Esophagus squamous epithelium (tissue), 5 donors: ENCODE measurements at regions not wholly inside any gene's neighbourhood (a gene's known extent, or its start where the extent isn't known, plus 50 kb on each side); places are given as distances from the start of the nearest gene placed in this dataset.

Experiments
- DNase-seq: peaks from one replicate; lab custom pipeline; 2025; lab: John Stamatoyannopoulos, UW
- H3K27ac ChIP-seq, 4 donors: fragments of 200-600 bp; sonication (generic); one replicate each; pipeline ENCODE4 v1.5.1; 2016 to 2019; ENCODE audit warnings: mild to moderate bottlenecking in 1 of 4
- H3K27me3 ChIP-seq, 4 donors: fragments of 200-600 bp; sonication (generic); 1 replicate in 3 of 4; 2 replicates in 1 of 4; pipeline versions ENCODE4 v1.5.1 to v1.6.0; 2017 to 2021; ENCODE audit warnings: antibody characterized with exemption in 1 of 4
- H3K36me3 ChIP-seq, 3 donors: fragments of 200-600 bp; sonication (generic); one replicate each; pipeline ENCODE4 v1.5.1; 2016 to 2019
- H3K4me1 ChIP-seq, 3 donors: fragments of 200-600 bp; sonication (generic); one replicate each; pipeline ENCODE4 v1.5.1; 2017 to 2019
- H3K4me3 ChIP-seq, 4 donors: fragments of 200-600 bp; sonication (generic); 1 replicate in 3 of 4; 2 replicates in 1 of 4; pipeline ENCODE4 v1.5.1; 2016 to 2019; ENCODE audit warnings: mild to moderate bottlenecking in 2 of 4, moderate library complexity in 1 of 4
- H3K9me3 ChIP-seq, 3 donors: fragments of 200-600 bp; sonication (generic); one replicate each; pipeline ENCODE4 v1.5.1; 2016 to 2019
- CTCF ChIP-seq, 6 experiments: fragments of 450-650 bp in 4 of 6; fragments of 200-600 bp in 2 of 6; sonication (generic) in 2 of 6; IDR thresholded peaks; one replicate each; pipeline ENCODE4 v1.5.1; 2016 to 2019; ENCODE audit warnings: antibody characterized with exemption in 6 of 6, mild to moderate bottlenecking in 4 of 6, moderate library complexity in 4 of 6
- POLR2A ChIP-seq, 4 donors: fragments of 450-650 bp; IDR thresholded peaks; one replicate each; pipeline ENCODE4 v1.6.1; 2017; ENCODE audit warnings: antibody characterized with exemption in 4 of 4, mild to moderate bottlenecking in 4 of 4, moderate library complexity in 3 of 4
- WGBS, 2 donors: methylation state at CpG; one replicate each; pipeline ENCODE4 v1.1.5; 2018; 5-methylcytosine and 5-hydroxymethylcytosine counted together
- intact Hi-C: fragments of 100-400 bp; cut with DNase I; formaldehyde crosslinking; loops from one replicate; pipeline ENCODE4 v1.15.0; 2022
- donor health status: DM: yes; HTN: yes; CAD: no.

- H3K36me3 ChIP-seq = no peaks in the 10 kb centered on the region
- 61 to 69% methylated on average over 9 of the region's 9 CpGs for WGBS, 2 donors
- H3K27me3 ChIP-seq = no peaks in the 10 kb centered on the region
- no peak for DNase-seq
- H3K4me1 ChIP-seq = peaks cover 0 to 22% (median 5%) of the 10 kb centered on the region in 3 donors
- TF ChIP-seq CTCF (IDR thresholded peaks at IDR 0.05) = no peak
- intact Hi-C loops = no loop called here
- peak overlapping the region in 3 of 4 donors; percentile 84 to 94 (median 86) for H3K27ac ChIP-seq
- H3K9me3 ChIP-seq = no peaks in the 10 kb centered on the region
- H3K4me3 ChIP-seq = peak overlapping the region; percentile 79 to 91 (median 86)
These were observed 186.8 kb downstream of the ZEB2 start for GRCh38 chr2:144333143-144333555.

GRCh38 chr2:144332356-144333142, 187.4 kb downstream of the ZEB2 start:
- Histone ChIP-seq H3K27me3 (no peaks in the 10 kb centered on the region), H3K9me3 (no peaks in the 10 kb centered on the region), H3K4me1 (peaks cover 0 to 22% (median 5%) of the 10 kb centered on the region in 3 donors), H3K27ac (peak overlapping the region; percentile 86 to 95 (median 90)), H3K36me3 (no peaks in the 10 kb centered on the region), H3K4me3 (peak overlapping the region; percentile 79 to 91 (median 86))
- DNase-seq = peak; percentile 14
- intact Hi-C loops = no loop called here
- TF ChIP-seq CTCF (IDR thresholded peaks at IDR 0.05) (no peak), POLR2A (IDR thresholded peaks at IDR 0.05) (peak in 2 of 4 donors; percentile 37 to 66)
- 1 to 4% methylated on average over 26 to 28 of the region's 77 CpGs for WGBS, 2 donors

- DNase-seq = no peak
- Histone ChIP-seq H3K27me3 (no peaks in the 10 kb centered on the region), H3K4me1 (peaks cover 0 to 22% (median 5%) of the 10 kb centered on the region in 3 donors), H3K4me3 (peak overlapping the region; percentile 79 to 91 (median 86)), H3K27ac (peak overlapping the region; percentile 86 to 95 (median 90)), H3K9me3 (no peaks in the 10 kb centered on the region), H3K36me3 (no peaks in the 10 kb centered on the region)
- intact Hi-C loops = no loop called here
- TF ChIP-seq POLR2A (IDR thresholded peaks at IDR 0.05) = peak in 1 of 4 donors; percentile 11
- peak in 4 of 6 experiments; percentile 7 to 19 (median 10) for TF ChIP-seq CTCF (IDR thresholded peaks at IDR 0.05)
- WGBS, 2 donors = 2 to 3% methylated on average over 7 to 8 of the region's 66 CpGs
These were observed 188.1 kb downstream of the ZEB2 start for GRCh38 chr2:144331674-144332355.

- H3K4me1 ChIP-seq = peaks cover 0 to 22% (median 5%) of the 10 kb centered on the region in 3 donors
- H3K4me3 ChIP-seq = peak overlapping the region; percentile 79 to 91 (median 86)
- TF ChIP-seq POLR2A (IDR thresholded peaks at IDR 0.05) (no peak), CTCF (IDR thresholded peaks at IDR 0.05) (no peak)
- H3K36me3 ChIP-seq = no peaks in the 10 kb centered on the region
- H3K9me3 ChIP-seq = no peaks in the 10 kb centered on the region
- WGBS, 2 donors = 4 to 5% methylated on average over 12 of the region's 12 CpGs
- intact Hi-C loops = no loop called here
- no peak for DNase-seq
- H3K27me3 ChIP-seq = no peaks in the 10 kb centered on the region
- peak overlapping the region; percentile 86 to 95 (median 90) for H3K27ac ChIP-seq
These were observed 188.8 kb downstream of the ZEB2 start for GRCh38 chr2:144330951-144331673.
